SK-N-SH (cell line): ENCODE measurements at regions not wholly inside any gene's neighbourhood (a gene's known extent, or its start where the extent isn't known, plus 50 kb on each side); places are given as distances from the start of the nearest gene placed in this dataset.

Experiments
- ELF1 ChIP-seq: IDR thresholded peaks from 2 replicates; pipeline ENCODE4 v1.4.0; 2012
- EP300 ChIP-seq, 2 experiments: IDR thresholded peaks; 2 replicates each; pipeline versions ENCODE4 v1.4.0 to v1.6.1; 2012; ENCODE audit warnings: borderline replicate concordance in 1 of 2, low read depth in 1 of 2, low read length in 1 of 2
- EZH2phosphoT487 ChIP-seq: fragments of 200-600 bp; sonication (generic); IDR thresholded peaks from 2 replicates; pipeline ENCODE4 v1.6.1; 2017; ENCODE audit warnings: low read depth, mixed run types, mild to moderate bottlenecking, antibody characterized with exemption, moderate library complexity, borderline replicate concordance
- MEF2A ChIP-seq: IDR thresholded peaks from 2 replicates; pipeline ENCODE4 v1.4.0; 2012; ENCODE audit warnings: low read depth, borderline replicate concordance
- MXI1 ChIP-seq: IDR thresholded peaks from 2 replicates; pipeline ENCODE4 v1.6.1; 2012; ENCODE audit warnings: mild to moderate bottlenecking, low read depth, low read length, improper control_type of control experiment
- PBX3 ChIP-seq: IDR thresholded peaks from 2 replicates; pipeline ENCODE4; 2012
- POLR2AphosphoS5 ChIP-seq: IDR thresholded peaks from 2 replicates; pipeline ENCODE4 v1.6.1; 2012; ENCODE audit warnings: low read depth, low read length
- RFX5 ChIP-seq: IDR thresholded peaks from 2 replicates; pipeline ENCODE4 v1.6.1; 2012; ENCODE audit warnings: mild to moderate bottlenecking, improper control_type of control experiment, low read length
- TAF1 ChIP-seq: IDR thresholded peaks from 2 replicates; pipeline ENCODE4 v1.6.1; 2012; ENCODE audit warnings: low read depth, mild to moderate bottlenecking, low read length, moderate library complexity, borderline replicate concordance
- USF1 ChIP-seq: IDR thresholded peaks from 2 replicates; pipeline ENCODE4 v1.4.0; 2012; ENCODE audit warnings: low read depth, borderline replicate concordance
- TF ChIP-seq, protein P1 (sequence below): fragments of 200-600 bp; sonication (generic); IDR thresholded peaks from 2 replicates; pipeline ENCODE4 v1.6.1; 2017; ENCODE audit warnings: antibody characterized with exemption, mild to moderate bottlenecking, moderate library complexity
- TF ChIP-seq, protein P2 (sequence below): IDR thresholded peaks from 2 replicates; pipeline ENCODE4 v1.4.0; 2012; ENCODE audit warnings: low read depth

GRCh38 chr7:106353944-106354343 lies 69.2 kb upstream of the NAMPT start:
- TF ChIP-seq, protein P1, sequence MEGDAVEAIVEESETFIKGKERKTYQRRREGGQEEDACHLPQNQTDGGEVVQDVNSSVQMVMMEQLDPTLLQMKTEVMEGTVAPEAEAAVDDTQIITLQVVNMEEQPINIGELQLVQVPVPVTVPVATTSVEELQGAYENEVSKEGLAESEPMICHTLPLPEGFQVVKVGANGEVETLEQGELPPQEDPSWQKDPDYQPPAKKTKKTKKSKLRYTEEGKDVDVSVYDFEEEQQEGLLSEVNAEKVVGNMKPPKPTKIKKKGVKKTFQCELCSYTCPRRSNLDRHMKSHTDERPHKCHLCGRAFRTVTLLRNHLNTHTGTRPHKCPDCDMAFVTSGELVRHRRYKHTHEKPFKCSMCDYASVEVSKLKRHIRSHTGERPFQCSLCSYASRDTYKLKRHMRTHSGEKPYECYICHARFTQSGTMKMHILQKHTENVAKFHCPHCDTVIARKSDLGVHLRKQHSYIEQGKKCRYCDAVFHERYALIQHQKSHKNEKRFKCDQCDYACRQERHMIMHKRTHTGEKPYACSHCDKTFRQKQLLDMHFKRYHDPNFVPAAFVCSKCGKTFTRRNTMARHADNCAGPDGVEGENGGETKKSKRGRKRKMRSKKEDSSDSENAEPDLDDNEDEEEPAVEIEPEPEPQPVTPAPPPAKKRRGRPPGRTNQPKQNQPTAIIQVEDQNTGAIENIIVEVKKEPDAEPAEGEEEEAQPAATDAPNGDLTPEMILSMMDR: no peak
- TF ChIP-seq PBX3: no peak
- no peak for TF ChIP-seq MEF2A
- no peak for TF ChIP-seq USF1
- no peak for TF ChIP-seq RFX5
- TF ChIP-seq EP300 (IDR thresholded peaks at IDR 0.05; ENCODE audit: borderline replicate concordance in 1 of 2, low read depth in 1 of 2, low read length in 1 of 2): no peak
- no peak for TF ChIP-seq MXI1
- TF ChIP-seq EZH2phosphoT487: no peak
- TF ChIP-seq POLR2AphosphoS5: no peak
- TF ChIP-seq ELF1: no peak
- TF ChIP-seq TAF1: no peak
- TF ChIP-seq, protein P2, sequence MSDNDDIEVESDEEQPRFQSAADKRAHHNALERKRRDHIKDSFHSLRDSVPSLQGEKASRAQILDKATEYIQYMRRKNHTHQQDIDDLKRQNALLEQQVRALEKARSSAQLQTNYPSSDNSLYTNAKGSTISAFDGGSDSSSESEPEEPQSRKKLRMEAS: no peak
